ENCODE measurements at regions not wholly inside any gene's neighbourhood (a gene's known extent, or its start where the extent isn't known, plus 50 kb on each side); places are given as distances from the start of the nearest gene placed in this dataset.

- no peak overlapping the region for H3K4me2 ChIP-seq (ENCODE audit: insufficient read depth, low read length)
- no peak overlapping the region for H2AFZ ChIP-seq (ENCODE audit: low read depth, low read length)
- in situ Hi-C loops (cut with MboI): no loop called here
- FAIRE-seq: no peak
- H3K27me3 ChIP-seq (ENCODE audit: control insufficient read depth in 2 of 2, insufficient read depth in 2 of 2, low read length in 2 of 2): peaks cover 30 to 58% of the 10 kb centered on the region in 2 experiments
- no peaks in the 10 kb centered on the region for H3K4me1 ChIP-seq (replicated peaks in 1 of 2; ENCODE audit: control insufficient read depth in 2 of 2, insufficient read depth in 2 of 2, low read length in 2 of 2)
- 4% methylated on average over 4 of the region's 4 CpGs for WGBS (ENCODE audit: insufficient coverage, low coverage, missing lambda C conversion rate)
- ATAC-seq: no peak
- no TSS peak for BruUV-seq (replicated peaks)
- H3K9me3 ChIP-seq (replicated peaks; ENCODE audit: control insufficient read depth, insufficient read depth, low read depth, low read length): no peaks in the 10 kb centered on the region
- no peak for DNase-seq (ENCODE audit: extremely low read depth in 1 of 4, low spot score in 3 of 4)
- no peak overlapping the region for H3K27ac ChIP-seq (ENCODE audit: extremely low read depth, low read depth, low read length)
- H3K79me2 ChIP-seq (ENCODE audit: control insufficient read depth, insufficient read depth, low read length): no peaks in the 10 kb centered on the region
- no peaks in the 10 kb centered on the region for H3K36me3 ChIP-seq (ENCODE audit: control insufficient read depth, insufficient read depth, low read length)
- no peaks in the 10 kb centered on the region for H3K9me1 ChIP-seq (ENCODE audit: control insufficient read depth, insufficient read depth, low read length)
- no peak overlapping the region for H3K9ac ChIP-seq (ENCODE audit: insufficient read depth in 1 of 2, low read depth in 2 of 2, low read length in 2 of 2)
- intact Hi-C loops (cut with micrococcal nuclease): no loop called here
- ChIA-PET POLR2A (no interaction called here), CTCF (ENCODE audit: low intra/inter-chr PET ratio) (no interaction called here)
- TF ChIP-seq ZNF395 (CRISPR knock-in tag; IDR thresholded peaks at IDR 0.05): no peak
- TF ChIP-seq TGIF2 (CRISPR knock-in tag; IDR thresholded peaks at IDR 0.05): no peak
- no peak for TF ChIP-seq MTF1 (CRISPR knock-in tag; IDR thresholded peaks at IDR 0.05; ENCODE audit: borderline replicate concordance)
- TF ChIP-seq SUPT5H (IDR thresholded peaks at IDR 0.05): no peak
- TF ChIP-seq RCOR1 (IDR thresholded peaks at IDR 0.05; ENCODE audit: borderline replicate concordance in 1 of 2, low read depth in 2 of 2, low read length in 2 of 2): no peak
- no peak for TF ChIP-seq ZBTB17 (CRISPR knock-in tag; IDR thresholded peaks at IDR 0.05)
- no peak for TF ChIP-seq ZNF436 (CRISPR knock-in tag; IDR thresholded peaks at IDR 0.05)
- TF ChIP-seq ETV1 (tag; conservative IDR thresholded peaks at IDR 0.05; ENCODE audit: low read depth): no peak
- no peak overlapping the region for H3K4me3 ChIP-seq
- 0 out of 2 replicates have a peak, but pooled peaks cover 3% of the 10 kb centered on the region for H4K20me1 ChIP-seq (replicated peaks; ENCODE audit: control insufficient read depth, insufficient read depth, low read length)
Measured at GRCh38 chr10:6309816-6310215, 107.1 kb downstream of the PFKFB3 start.
